Endothelial cell of umbilical vein (primary cell): ENCODE measurements at regions not wholly inside any gene's neighbourhood (a gene's known extent, or its start where the extent isn't known, plus 50 kb on each side); places are given as distances from the start of the nearest gene placed in this dataset.
A peak's percentile ranks its signal among the peaks of the same experiment; 100 is the strongest.

Source experiments
- BruUV-seq: library from RNA; stranded (reverse); fragments of 400-500 nt; replicated peaks from 2 replicates; lab custom pipeline; 2021; lab: Mats Ljungman, UMichigan
- CTCF ChIA-PET: fragments of 300-600, 350-600 bp; sonication (Branson Sonifier 250); formaldehyde crosslinking; loops from one replicate; lab custom pipeline; 2021; ENCODE audit warnings: antibody characterized with exemption, inconsistent platforms; lab: Charles Lee
- POLR2A ChIA-PET: fragments of 300-600, 350-600 bp; sonication (Branson Sonifier 250); formaldehyde crosslinking; loops from one replicate; lab custom pipeline; 2021; ENCODE audit warnings: antibody characterized with exemption, inconsistent platforms; lab: Charles Lee
- DNase-seq: peaks from one replicate; pipeline ENCODE4 v3.0.0-alpha.2; 2011; ENCODE audit warnings: low read depth, low spot score
- FAIRE-seq: peaks from 2 replicates; lab custom pipeline; 2011; peaks lifted over from hg19 to GRCh38; lab: Jason Lieb, UNC
- H2AFZ ChIP-seq: 2 replicates; pipeline ENCODE4 v1.6.0; 2012; ENCODE audit warnings: low read depth, low read length, control low read depth, inconsistent platforms
- H3K27ac ChIP-seq: 2 replicates; pipeline ENCODE4 v1.5.1; 2011; ENCODE audit warnings: low read depth, mild to moderate bottlenecking, control low read depth, low read length, moderate library complexity; ENCODE audit not compliant: insufficient read depth
- H3K27me3 ChIP-seq, 2 experiments: 2 replicates each; pipeline versions ENCODE4 v1.6.0 to v1.6.1; 2011; ENCODE audit warnings: low read length in 2 of 2, mixed read lengths in 1 of 2; ENCODE audit not compliant: control insufficient read depth in 2 of 2, insufficient read depth in 2 of 2
- H3K36me3 ChIP-seq, 2 experiments: 2 replicates in 1 of 2; 3 replicates in 1 of 2; pipeline ENCODE4 v1.5.1; 2011; ENCODE audit warnings: low read length in 2 of 2, mild to moderate bottlenecking in 1 of 2, moderate library complexity in 1 of 2; ENCODE audit not compliant: control insufficient read depth in 2 of 2, insufficient read depth in 2 of 2; ENCODE audit errors: extremely low read depth in 1 of 2
- H3K4me1 ChIP-seq: 3 replicates; pipeline ENCODE4 v1.5.1; 2011; ENCODE audit warnings: mild to moderate bottlenecking, low read length; ENCODE audit not compliant: control insufficient read depth, insufficient read depth; ENCODE audit errors: extremely low read depth
- H3K4me2 ChIP-seq: 2 replicates; pipeline ENCODE4 v1.6.1; 2011; ENCODE audit warnings: low read length, control low read depth, mixed read lengths; ENCODE audit not compliant: insufficient read depth
- H3K4me3 ChIP-seq, 3 experiments: fragments of 200-600 bp in 1 of 3; sonication (generic), shearing (Covaris generic) in 1 of 3; replicated peaks in 1 of 3; 2 replicates each; pipeline ENCODE4 v1.5.1; 2011 to 2016; ENCODE audit warnings: control low read depth in 3 of 3, low read length in 3 of 3, mild to moderate bottlenecking in 2 of 3, inconsistent platforms in 1 of 3, low read depth in 1 of 3, moderate library complexity in 1 of 3; ENCODE audit not compliant: insufficient read depth in 1 of 3
- H3K79me2 ChIP-seq: 2 replicates; pipeline ENCODE4 v1.6.0; 2012; ENCODE audit warnings: low read length, inconsistent platforms; ENCODE audit not compliant: control insufficient read depth, insufficient read depth
- H3K9ac ChIP-seq: replicated peaks from 2 replicates; pipeline ENCODE3; 2011; ENCODE audit warnings: low read length, control low read depth; ENCODE audit not compliant: insufficient read depth; ENCODE audit errors: extremely low read depth
- H3K9me1 ChIP-seq: replicated peaks from 3 replicates; pipeline ENCODE4 v1.6.0; 2011; ENCODE audit warnings: mild to moderate bottlenecking, low read length; ENCODE audit not compliant: control insufficient read depth, insufficient read depth; ENCODE audit errors: extremely low read depth
- H3K9me3 ChIP-seq: replicated peaks from 2 replicates; pipeline ENCODE4 v1.5.1; 2012; ENCODE audit warnings: low read length, inconsistent platforms; ENCODE audit not compliant: control insufficient read depth, insufficient read depth
- H4K20me1 ChIP-seq: replicated peaks from 2 replicates; pipeline ENCODE3; 2011; ENCODE audit warnings: mild to moderate bottlenecking, low read length; ENCODE audit not compliant: control insufficient read depth, insufficient read depth; ENCODE audit errors: extremely low read depth
- FOS ChIP-seq: IDR thresholded peaks from 2 replicates; pipeline ENCODE4 v1.6.1; 2011; ENCODE audit warnings: mild to moderate bottlenecking, low read length, moderate library complexity, borderline replicate concordance; ENCODE audit not compliant: insufficient read depth
- GATA2 ChIP-seq: IDR thresholded peaks from 2 replicates; pipeline ENCODE4 v1.7.0; 2011; ENCODE audit warnings: low read depth, mild to moderate bottlenecking, moderate library complexity, mixed read lengths, low read length; ENCODE audit not compliant: insufficient read length, insufficient read depth
- JUN ChIP-seq: IDR thresholded peaks from 2 replicates; pipeline ENCODE4 v1.6.1; 2011; ENCODE audit warnings: borderline replicate concordance, low read depth; ENCODE audit not compliant: insufficient read length, insufficient read depth
- MYC ChIP-seq: IDR thresholded peaks from one replicate; pipeline ENCODE4 v1.6.1; 2011; ENCODE audit warnings: mild to moderate bottlenecking, low read depth, low read length
- POLR2A ChIP-seq: IDR thresholded peaks from 2 replicates; pipeline ENCODE4 v1.6.1; 2012; ENCODE audit warnings: low read depth, mild to moderate bottlenecking, control low read depth, low read length
- POLR2AphosphoS5 ChIP-seq: IDR thresholded peaks from 2 replicates; pipeline ENCODE4 v1.6.1; 2012; ENCODE audit warnings: low read depth, mild to moderate bottlenecking, control low read depth, low read length, moderate library complexity; ENCODE audit not compliant: insufficient read depth
- dilution Hi-C: fragments of 300-500 bp; cut with MboI; formaldehyde crosslinking; loops from one replicate; pipeline ENCODE4 v1.15.0; 2019; ENCODE audit warnings: low sequenced_read_pairs; ENCODE audit not compliant: extremely low pct_ligation_motif_present
- intact Hi-C: fragments of 100-400 bp; cut with micrococcal nuclease; formaldehyde crosslinking; loops from one replicate; pipeline ENCODE4 v1.10.0; 2022
- TF ChIP-seq, protein P1 (sequence below), 2 donors: IDR thresholded peaks; 1 replicate in 1 of 2; 2 replicates in 1 of 2; pipeline ENCODE4 v1.5.1; 2011; ENCODE audit warnings: low read length in 2 of 2, mild to moderate bottlenecking in 2 of 2, moderate library complexity in 2 of 2, control low read depth in 1 of 2, inconsistent platforms in 1 of 2, low read depth in 1 of 2; ENCODE audit not compliant: insufficient read depth in 1 of 2; ENCODE audit errors: extremely low read depth in 1 of 2

GRCh38 chr12:22978962-22979361, 354.0 kb downstream of the ETNK1 start:
- FAIRE-seq (no peak), DNase-seq (peak; percentile 8)
- H3K27me3 ChIP-seq, result no peaks in the 10 kb centered on the region
- no peaks in the 10 kb centered on the region for H3K9me3 ChIP-seq
- no peaks in the 10 kb centered on the region for H3K79me2 ChIP-seq
- no peak overlapping the region for H2AFZ ChIP-seq
- H4K20me1 ChIP-seq, result no peaks in the 10 kb centered on the region
- intact Hi-C loops (loop anchor here (10.0 kb wide), 1 partner anchor 294 kb away; no protein-coding TSS in a partner anchor), dilution Hi-C loops (no loop called here)
- TF ChIP-seq POLR2A (no peak), MYC (no peak), FOS (no peak), JUN (no peak), GATA2 (no peak), POLR2AphosphoS5 (no peak)
- TF ChIP-seq, protein P1, sequence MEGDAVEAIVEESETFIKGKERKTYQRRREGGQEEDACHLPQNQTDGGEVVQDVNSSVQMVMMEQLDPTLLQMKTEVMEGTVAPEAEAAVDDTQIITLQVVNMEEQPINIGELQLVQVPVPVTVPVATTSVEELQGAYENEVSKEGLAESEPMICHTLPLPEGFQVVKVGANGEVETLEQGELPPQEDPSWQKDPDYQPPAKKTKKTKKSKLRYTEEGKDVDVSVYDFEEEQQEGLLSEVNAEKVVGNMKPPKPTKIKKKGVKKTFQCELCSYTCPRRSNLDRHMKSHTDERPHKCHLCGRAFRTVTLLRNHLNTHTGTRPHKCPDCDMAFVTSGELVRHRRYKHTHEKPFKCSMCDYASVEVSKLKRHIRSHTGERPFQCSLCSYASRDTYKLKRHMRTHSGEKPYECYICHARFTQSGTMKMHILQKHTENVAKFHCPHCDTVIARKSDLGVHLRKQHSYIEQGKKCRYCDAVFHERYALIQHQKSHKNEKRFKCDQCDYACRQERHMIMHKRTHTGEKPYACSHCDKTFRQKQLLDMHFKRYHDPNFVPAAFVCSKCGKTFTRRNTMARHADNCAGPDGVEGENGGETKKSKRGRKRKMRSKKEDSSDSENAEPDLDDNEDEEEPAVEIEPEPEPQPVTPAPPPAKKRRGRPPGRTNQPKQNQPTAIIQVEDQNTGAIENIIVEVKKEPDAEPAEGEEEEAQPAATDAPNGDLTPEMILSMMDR (IDR thresholded peaks at IDR 0.05; ENCODE audit: extremely low read depth in 1 of 2, insufficient read depth in 1 of 2, low read depth in 1 of 2, low read length in 2 of 2), result no peak
- peak overlapping the region; percentile 18 for H3K27ac ChIP-seq
- H3K4me2 ChIP-seq, result no peak overlapping the region
- H3K9me1 ChIP-seq, result no peaks in the 10 kb centered on the region
- BruUV-seq, result no TSS peak
- ChIA-PET POLR2A (no interaction called here), CTCF (interaction anchor here (2.0 kb wide), 1 partner anchor 294 kb away, joined by 8 read pairs; no protein-coding TSS in a partner anchor)
- no peak overlapping the region for H3K9ac ChIP-seq
- no peaks in the 10 kb centered on the region for H3K36me3 ChIP-seq
- H3K4me3 ChIP-seq, result no peak overlapping the region
- H3K4me1 ChIP-seq, result peaks cover 25% of the 10 kb centered on the region
